ENCODE measurements at regions not wholly inside any gene's neighbourhood (a gene's known extent, or its start where the extent isn't known, plus 50 kb on each side); places are given as distances from the start of the nearest gene placed in this dataset.
"Not testable (repeated sequence)": the region's sequence is repeated elsewhere in the genome, so short reads cannot be mapped to it uniquely, and the experiment has no call there.

GRCh38 chr4:79198951-79199587 lies 126.8 kb downstream of the NAA11 start:
- BruUV-seq (replicated peaks): no TSS peak
- no peaks in the 10 kb centered on the region for H3K36me3 ChIP-seq (ENCODE audit: control insufficient read depth, insufficient read depth, low read length)
- CTCF ChIA-PET: no interaction called here
- no peaks in the 10 kb centered on the region for H3K4me1 ChIP-seq (ENCODE audit: control insufficient read depth, insufficient read depth, low read length)
- POLR2A ChIA-PET: no interaction called here
- no peaks in the 10 kb centered on the region for H3K27me3 ChIP-seq (ENCODE audit: control insufficient read depth, insufficient read depth, low read length)
- TF ChIP-seq POLR2AphosphoS5 (IDR thresholded peaks at IDR 0.05; ENCODE audit: low read depth, low read length): no peak
- no peak for TF ChIP-seq SIN3A (IDR thresholded peaks at IDR 0.05; ENCODE audit: borderline replicate concordance, insufficient read depth, low read depth, low read length)
- no peak for TF ChIP-seq REST (IDR thresholded peaks at IDR 0.05; ENCODE audit: insufficient read depth in 1 of 2, low read depth in 2 of 2, low read length in 1 of 2)
- TF ChIP-seq CTCF (IDR thresholded peaks at IDR 0.05): no peak
- TF ChIP-seq TCF7L2 (IDR thresholded peaks at IDR 0.05; ENCODE audit: low read depth, low read length): no peak
- no peak for DNase-seq (ENCODE audit: low read depth, low spot score)
- H3K9me3 ChIP-seq (ENCODE audit: control insufficient read depth, insufficient read depth, low read depth, low read length): no peaks in the 10 kb centered on the region
- intact Hi-C loops (cut with micrococcal nuclease; ENCODE audit: unreplicated experiment) (no loop called here), in situ Hi-C loops (cut with HindIII; ENCODE audit: low pct_unique_long_range_greater_than_20kb, low sequenced_read_pairs) (no loop called here)
- ATAC-seq: no peak
- H3K27ac ChIP-seq (ENCODE audit: low read length): no peak overlapping the region
- H3K4me3 ChIP-seq (ENCODE audit: low read depth in 2 of 2, low read length in 2 of 2): no peak overlapping the region

GRCh38 chr4:79197275-79198009 lies 128.4 kb downstream of the NAA11 start:
- no peaks in the 10 kb centered on the region for H3K36me3 ChIP-seq (ENCODE audit: control insufficient read depth, insufficient read depth, low read length)
- no peak for TF ChIP-seq POLR2AphosphoS5 (IDR thresholded peaks at IDR 0.05; ENCODE audit: low read depth, low read length)
- TF ChIP-seq TCF7L2 (IDR thresholded peaks at IDR 0.05; ENCODE audit: low read depth, low read length): no peak
- TF ChIP-seq REST (IDR thresholded peaks at IDR 0.05; ENCODE audit: insufficient read depth in 1 of 2, low read depth in 2 of 2, low read length in 1 of 2): no peak
- no peak for TF ChIP-seq CTCF (IDR thresholded peaks at IDR 0.05)
- no peak for TF ChIP-seq SIN3A (IDR thresholded peaks at IDR 0.05; ENCODE audit: borderline replicate concordance, insufficient read depth, low read depth, low read length)
- H3K9me3 ChIP-seq (ENCODE audit: control insufficient read depth, insufficient read depth, low read depth, low read length): no peaks in the 10 kb centered on the region
- no TSS peak for BruUV-seq (replicated peaks)
- DNase-seq (ENCODE audit: low read depth, low spot score) (no peak), ATAC-seq (no peak)
- intact Hi-C loops (cut with micrococcal nuclease; ENCODE audit: unreplicated experiment): no loop called here
- POLR2A ChIA-PET: no interaction called here
- no peak overlapping the region for H3K4me3 ChIP-seq (ENCODE audit: low read depth in 2 of 2, low read length in 2 of 2)
- no peaks in the 10 kb centered on the region for H3K27me3 ChIP-seq (ENCODE audit: control insufficient read depth, insufficient read depth, low read length)
- H3K27ac ChIP-seq (ENCODE audit: low read length): no peak overlapping the region
- in situ Hi-C loops (cut with HindIII; ENCODE audit: low pct_unique_long_range_greater_than_20kb, low sequenced_read_pairs): no loop called here
- CTCF ChIA-PET: no interaction called here
- no peaks in the 10 kb centered on the region for H3K4me1 ChIP-seq (ENCODE audit: control insufficient read depth, insufficient read depth, low read length)

GRCh38 chr4:79191292-79191691 lies 134.6 kb downstream of the NAA11 start:
- H3K4me3 ChIP-seq (ENCODE audit: low read depth in 2 of 2, low read length in 2 of 2); H3K9me3 ChIP-seq (ENCODE audit: control insufficient read depth, insufficient read depth, low read depth, low read length); intact Hi-C loops (cut with micrococcal nuclease; ENCODE audit: unreplicated experiment); BruUV-seq (replicated peaks); H3K27ac ChIP-seq (ENCODE audit: low read length); H3K27me3 ChIP-seq (ENCODE audit: control insufficient read depth, insufficient read depth, low read length); DNase-seq (ENCODE audit: low read depth, low spot score); POLR2A ChIA-PET; ATAC-seq; H3K4me1 ChIP-seq (ENCODE audit: control insufficient read depth, insufficient read depth, low read length); in situ Hi-C loops (cut with HindIII; ENCODE audit: low pct_unique_long_range_greater_than_20kb, low sequenced_read_pairs); H3K36me3 ChIP-seq (ENCODE audit: control insufficient read depth, insufficient read depth, low read length); CTCF ChIA-PET: not testable (repeated sequence)

Measured in Panc1 (cell line).